Body of pancreas (tissue), 4 donors: ENCODE measurements at regions not wholly inside any gene's neighbourhood (a gene's known extent, or its start where the extent isn't known, plus 50 kb on each side); places are given as distances from the start of the nearest gene placed in this dataset.

Experiments
- ATAC-seq: fragments of 150-250 bp; one replicate; pipeline ENCODE4 v1.9.1; 2016
- DNase-seq, 4 donors: peaks; one replicate each; pipeline ENCODE4 v3.0.0-alpha.2; 2019
- H3K27ac ChIP-seq, 4 donors: fragments of 200-600 bp; sonication (generic); 1 replicate in 3 of 4; 2 replicates in 1 of 4; pipeline versions ENCODE4 v1.5.1 to v1.6.1; 2016 to 2019; ENCODE audit warnings: mild to moderate bottlenecking in 1 of 4, mixed read lengths in 1 of 4, moderate library complexity in 1 of 4
- H3K27me3 ChIP-seq, 2 donors: fragments of 200-600 bp; sonication (generic); one replicate each; pipeline ENCODE4 v1.6.0; 2016; ENCODE audit warnings: mild to moderate bottlenecking in 1 of 2
- H3K36me3 ChIP-seq, 2 donors: fragments of 200-600 bp; sonication (generic); replicated peaks in 1 of 2; 2 replicates each; pipeline ENCODE4 v1.5.1; 2016; ENCODE audit warnings: low read depth in 2 of 2; ENCODE audit not compliant: insufficient read depth in 1 of 2
- H3K4me1 ChIP-seq: fragments of 200-600 bp; sonication (generic); one replicate; pipeline ENCODE4 v1.6.0; 2016
- H3K4me3 ChIP-seq, 2 donors: fragments of 200-600 bp; sonication (generic); 1 replicate in 1 of 2; 2 replicates in 1 of 2; pipeline ENCODE4 v1.5.1; 2016 to 2019
- H3K9me3 ChIP-seq, 3 donors: fragments of 200-600 bp; sonication (generic); 1 replicate in 2 of 3; 2 replicates in 1 of 3; pipeline ENCODE4 v1.5.1; 2016
- POLR2A ChIP-seq, 3 donors: fragments of 450-650 bp; IDR thresholded peaks; one replicate each; pipeline ENCODE4 v1.6.1; 2016; ENCODE audit warnings: antibody characterized with exemption in 3 of 3, mild to moderate bottlenecking in 2 of 3
- WGBS, 2 donors: methylation state at CpG; one replicate each; pipeline ENCODE4 v1.1.5; 2017; 5-methylcytosine and 5-hydroxymethylcytosine counted together
- intact Hi-C: fragments of 100-400 bp; cut with DNase I; formaldehyde crosslinking; loops from one replicate; pipeline ENCODE4 v1.15.1; 2023
- TF ChIP-seq, protein P1 (sequence below), 7 experiments: fragments of 450-650 bp in 4 of 7; fragments of 200-600 bp in 3 of 7; sonication (generic) in 3 of 7; IDR thresholded peaks; one replicate each; pipeline ENCODE4 v1.5.1; 2016 to 2019; ENCODE audit warnings: antibody characterized with exemption in 7 of 7

DNA sequence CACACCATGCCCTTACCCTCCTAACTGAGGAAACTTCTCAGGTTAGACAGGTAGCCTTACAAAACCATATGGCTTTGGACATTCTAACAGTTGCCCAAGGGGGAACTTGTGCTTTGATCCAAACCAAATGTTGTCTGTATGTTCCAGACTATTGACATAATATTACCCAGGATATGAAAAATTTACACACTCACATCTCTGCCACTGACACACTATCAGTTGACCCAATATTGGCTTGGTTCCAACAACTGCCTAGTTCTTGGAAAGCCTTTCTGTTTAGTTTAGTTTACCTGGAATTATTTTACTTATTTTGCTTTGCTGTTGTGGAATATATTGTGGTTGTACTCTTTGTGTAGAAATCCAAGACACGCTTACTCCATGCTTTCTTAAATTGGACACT, 178.4 kb downstream of the RNF152 start:
- H3K36me3 ChIP-seq = no peaks in the 10 kb centered on the region
- H3K9me3 ChIP-seq = no peaks in the 10 kb centered on the region
- DNase-seq (no peak), ATAC-seq (no peak)
- TF ChIP-seq, protein P1, sequence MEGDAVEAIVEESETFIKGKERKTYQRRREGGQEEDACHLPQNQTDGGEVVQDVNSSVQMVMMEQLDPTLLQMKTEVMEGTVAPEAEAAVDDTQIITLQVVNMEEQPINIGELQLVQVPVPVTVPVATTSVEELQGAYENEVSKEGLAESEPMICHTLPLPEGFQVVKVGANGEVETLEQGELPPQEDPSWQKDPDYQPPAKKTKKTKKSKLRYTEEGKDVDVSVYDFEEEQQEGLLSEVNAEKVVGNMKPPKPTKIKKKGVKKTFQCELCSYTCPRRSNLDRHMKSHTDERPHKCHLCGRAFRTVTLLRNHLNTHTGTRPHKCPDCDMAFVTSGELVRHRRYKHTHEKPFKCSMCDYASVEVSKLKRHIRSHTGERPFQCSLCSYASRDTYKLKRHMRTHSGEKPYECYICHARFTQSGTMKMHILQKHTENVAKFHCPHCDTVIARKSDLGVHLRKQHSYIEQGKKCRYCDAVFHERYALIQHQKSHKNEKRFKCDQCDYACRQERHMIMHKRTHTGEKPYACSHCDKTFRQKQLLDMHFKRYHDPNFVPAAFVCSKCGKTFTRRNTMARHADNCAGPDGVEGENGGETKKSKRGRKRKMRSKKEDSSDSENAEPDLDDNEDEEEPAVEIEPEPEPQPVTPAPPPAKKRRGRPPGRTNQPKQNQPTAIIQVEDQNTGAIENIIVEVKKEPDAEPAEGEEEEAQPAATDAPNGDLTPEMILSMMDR (IDR thresholded peaks at IDR 0.05) = no peak
- no peak for TF ChIP-seq POLR2A (IDR thresholded peaks at IDR 0.05)
- no peak overlapping the region for H3K4me3 ChIP-seq
- no peak overlapping the region for H3K27ac ChIP-seq
- intact Hi-C loops = no loop called here
- WGBS, 2 donors = 42 to 47% methylated on average over 1 of the region's 1 CpG
- peaks cover 4% of the 10 kb centered on the region for H3K4me1 ChIP-seq
- no peaks in the 10 kb centered on the region for H3K27me3 ChIP-seq

GRCh38 chr18:61713502-61713901, 179.3 kb downstream of the RNF152 start:
- Histone ChIP-seq H3K9me3 (no peaks in the 10 kb centered on the region), H3K4me3 (no peak overlapping the region), H3K4me1 (peaks cover 4% of the 10 kb centered on the region), H3K36me3 (no peaks in the 10 kb centered on the region), H3K27ac (no peak overlapping the region), H3K27me3 (no peaks in the 10 kb centered on the region)
- intact Hi-C loops = no loop called here
- TF ChIP-seq, protein P1 (IDR thresholded peaks at IDR 0.05) = no peak
- no peak for TF ChIP-seq POLR2A (IDR thresholded peaks at IDR 0.05)
- DNase-seq = no peak
- no peak for ATAC-seq

- H3K27me3 ChIP-seq = no peaks in the 10 kb centered on the region
- peaks cover 4% of the 10 kb centered on the region for H3K4me1 ChIP-seq
These were observed 182.7 kb downstream of the RNF152 start for GRCh38 chr18:61710082-61710620.

GRCh38 chr18:61706276-61706915, 186.4 kb downstream of the RNF152 start:
- no peak overlapping the region for H3K27ac ChIP-seq
- no peaks in the 10 kb centered on the region for H3K9me3 ChIP-seq
- WGBS, 2 donors = 75% methylated on average over 3 of the region's 3 CpGs
- no peak for ATAC-seq
- H3K36me3 ChIP-seq = no peaks in the 10 kb centered on the region
- H3K27me3 ChIP-seq = no peaks in the 10 kb centered on the region
- intact Hi-C loops = no loop called here
- H3K4me3 ChIP-seq = no peak overlapping the region
- TF ChIP-seq, protein P1 (IDR thresholded peaks at IDR 0.05) = no peak
- TF ChIP-seq POLR2A (IDR thresholded peaks at IDR 0.05) = no peak
- no peaks in the 10 kb centered on the region for H3K4me1 ChIP-seq
- DNase-seq = no peak

More at GRCh38 chr18:61710082-61710620, 182.7 kb downstream of the RNF152 start:
- 91 to 100% methylated on average over 1 of the region's 1 CpG for WGBS, 2 donors
- H3K27ac ChIP-seq = no peak overlapping the region
- no peaks in the 10 kb centered on the region for H3K36me3 ChIP-seq
- ATAC-seq (no peak), DNase-seq (no peak)
- no peak overlapping the region for H3K4me3 ChIP-seq
- no peak for TF ChIP-seq POLR2A (IDR thresholded peaks at IDR 0.05)
- intact Hi-C loops = no loop called here
- no peaks in the 10 kb centered on the region for H3K9me3 ChIP-seq

GRCh38 chr18:61703508-61703907, 189.3 kb downstream of the RNF152 start:
- no peaks in the 10 kb centered on the region for H3K4me1 ChIP-seq
- H3K27me3 ChIP-seq = no peaks in the 10 kb centered on the region
- TF ChIP-seq POLR2A (IDR thresholded peaks at IDR 0.05) = no peak
- TF ChIP-seq, protein P1 (IDR thresholded peaks at IDR 0.05) = no peak
- intact Hi-C loops = no loop called here
- H3K9me3 ChIP-seq = no peaks in the 10 kb centered on the region
- H3K36me3 ChIP-seq = no peaks in the 10 kb centered on the region
- no peak overlapping the region for H3K4me3 ChIP-seq
- H3K27ac ChIP-seq = no peak overlapping the region
- DNase-seq (no peak), ATAC-seq (no peak)
